DOHH2 (cell line): ENCODE measurements at regions not wholly inside any gene's neighbourhood (a gene's known extent, or its start where the extent isn't known, plus 50 kb on each side); places are given as distances from the start of the nearest gene placed in this dataset.
A peak's percentile ranks its signal among the peaks of the same experiment; 100 is the strongest.

Experiments
- H3F3A ChIP-seq: fragments of 200-600 bp; sonication (generic), shearing (Covaris generic); 2 replicates; pipeline ENCODE4 v1.6.0; 2016; ENCODE audit warnings: antibody characterized with exemption, mild to moderate bottlenecking; ENCODE audit not compliant: control insufficient read depth, insufficient read depth
- H3K27ac ChIP-seq: fragments of 200-600 bp; sonication (generic); 2 replicates; pipeline ENCODE4 v1.5.1; 2014; ENCODE audit warnings: low read depth, mild to moderate bottlenecking, low read length, moderate library complexity
- H3K27me3 ChIP-seq: fragments of 200-600 bp; sonication (generic); 2 replicates; pipeline ENCODE4 v1.6.1; 2014; ENCODE audit warnings: mild to moderate bottlenecking, low read length, mixed read lengths; ENCODE audit not compliant: control insufficient read depth
- H3K36me3 ChIP-seq: fragments of 200-600 bp; sonication (generic); 2 replicates; pipeline ENCODE4 v1.6.1; 2014; ENCODE audit warnings: mild to moderate bottlenecking, low read length, moderate library complexity, mixed read lengths; ENCODE audit not compliant: control insufficient read depth
- H3K4me1 ChIP-seq: fragments of 200-600 bp; sonication (generic); 2 replicates; pipeline ENCODE4 v1.6.1; 2014; ENCODE audit warnings: mild to moderate bottlenecking, low read length, mixed read lengths; ENCODE audit not compliant: control insufficient read depth
- H3K4me2 ChIP-seq: fragments of 200-600 bp; sonication (generic); 2 replicates; pipeline ENCODE4 v1.6.0; 2014; ENCODE audit warnings: mild to moderate bottlenecking, low read length, moderate library complexity
- H3K4me3 ChIP-seq: fragments of 200-600 bp; sonication (generic); 2 replicates; pipeline ENCODE4 v1.5.1; 2014; ENCODE audit warnings: mild to moderate bottlenecking, low read length, mixed read lengths
- H3K79me2 ChIP-seq: fragments of 200-600 bp; sonication (generic); 2 replicates; pipeline ENCODE4 v1.6.1; 2014; ENCODE audit warnings: mild to moderate bottlenecking, low read length, mixed read lengths; ENCODE audit not compliant: control insufficient read depth
- H3K9me2 ChIP-seq: fragments of 200-600 bp; sonication (generic); replicated peaks from 2 replicates; pipeline ENCODE4 v1.6.1; 2014; ENCODE audit warnings: mild to moderate bottlenecking, low read length, mixed read lengths; ENCODE audit not compliant: control insufficient read depth
- H3K9me3 ChIP-seq: fragments of 200-600 bp; sonication (generic); 2 replicates; pipeline ENCODE4 v1.6.1; 2014; ENCODE audit warnings: antibody characterized with exemption, low read length, mixed read lengths; ENCODE audit not compliant: control insufficient read depth, insufficient read depth
- H4K20me1 ChIP-seq: fragments of 200-600 bp; sonication (generic); 2 replicates; pipeline ENCODE4 v1.6.0; 2014; ENCODE audit warnings: low read depth, mild to moderate bottlenecking, antibody characterized with exemption, low read length, moderate library complexity; ENCODE audit not compliant: control insufficient read depth, insufficient read depth
- EZH2phosphoT487 ChIP-seq: fragments of 200-600 bp; sonication (generic); IDR thresholded peaks from 2 replicates; pipeline ENCODE4 v1.6.1; 2017; ENCODE audit warnings: borderline replicate concordance, mild to moderate bottlenecking, antibody characterized with exemption, low read length, moderate library complexity, mixed read lengths
- TF ChIP-seq, protein P1 (sequence below): fragments of 200-600 bp; sonication (generic); IDR thresholded peaks from one replicate; pipeline ENCODE4 v1.5.1; 2014; ENCODE audit warnings: antibody characterized with exemption, mild to moderate bottlenecking, low read depth, low read length; ENCODE audit not compliant: poor library complexity, severe bottlenecking

DNA sequence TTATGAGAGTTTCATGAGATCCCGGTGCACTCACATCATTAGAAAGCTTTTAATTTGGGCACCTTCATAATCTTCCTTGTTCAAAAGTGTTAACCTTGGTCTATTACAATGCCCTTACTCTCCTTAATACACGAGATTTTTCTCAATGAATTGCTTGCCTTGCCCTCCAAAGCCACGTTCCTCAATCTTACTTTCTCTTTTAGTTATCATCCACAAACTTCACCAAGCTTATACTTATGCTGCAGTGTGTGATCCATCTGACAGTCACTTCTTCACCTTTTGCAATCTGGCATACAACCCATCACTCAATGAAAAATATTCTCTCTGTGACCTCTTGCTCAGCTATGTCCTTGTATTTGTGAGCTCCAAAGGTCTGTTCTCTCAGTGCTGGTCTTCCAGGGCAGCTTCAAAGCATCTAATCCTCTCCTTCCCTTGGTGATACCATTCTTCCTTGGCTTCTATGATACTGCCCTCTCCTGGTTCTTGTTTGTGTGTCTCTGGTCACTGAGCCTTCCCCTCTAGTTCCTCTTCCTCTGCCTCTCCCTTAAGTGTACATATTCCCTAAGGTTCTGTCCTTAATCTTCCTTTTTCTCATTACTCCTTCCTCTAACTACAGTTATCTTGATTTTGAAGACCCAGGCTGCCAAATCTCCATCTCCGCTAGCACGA, 202.2 kb upstream of the STARD13 start:
- H3K4me2 ChIP-seq, result no peak overlapping the region
- H3K9me3 ChIP-seq, result no peaks in the 10 kb centered on the region; the same call in 1 of the 2 replicates
- H3K79me2 ChIP-seq, result no peaks in the 10 kb centered on the region
- no peaks in the 10 kb centered on the region for H3K27me3 ChIP-seq
- H3K27ac ChIP-seq, result no peak overlapping the region
- TF ChIP-seq, protein P1, sequence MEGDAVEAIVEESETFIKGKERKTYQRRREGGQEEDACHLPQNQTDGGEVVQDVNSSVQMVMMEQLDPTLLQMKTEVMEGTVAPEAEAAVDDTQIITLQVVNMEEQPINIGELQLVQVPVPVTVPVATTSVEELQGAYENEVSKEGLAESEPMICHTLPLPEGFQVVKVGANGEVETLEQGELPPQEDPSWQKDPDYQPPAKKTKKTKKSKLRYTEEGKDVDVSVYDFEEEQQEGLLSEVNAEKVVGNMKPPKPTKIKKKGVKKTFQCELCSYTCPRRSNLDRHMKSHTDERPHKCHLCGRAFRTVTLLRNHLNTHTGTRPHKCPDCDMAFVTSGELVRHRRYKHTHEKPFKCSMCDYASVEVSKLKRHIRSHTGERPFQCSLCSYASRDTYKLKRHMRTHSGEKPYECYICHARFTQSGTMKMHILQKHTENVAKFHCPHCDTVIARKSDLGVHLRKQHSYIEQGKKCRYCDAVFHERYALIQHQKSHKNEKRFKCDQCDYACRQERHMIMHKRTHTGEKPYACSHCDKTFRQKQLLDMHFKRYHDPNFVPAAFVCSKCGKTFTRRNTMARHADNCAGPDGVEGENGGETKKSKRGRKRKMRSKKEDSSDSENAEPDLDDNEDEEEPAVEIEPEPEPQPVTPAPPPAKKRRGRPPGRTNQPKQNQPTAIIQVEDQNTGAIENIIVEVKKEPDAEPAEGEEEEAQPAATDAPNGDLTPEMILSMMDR, result peak; percentile 25
- no peak for TF ChIP-seq EZH2phosphoT487
- no peak overlapping the region for H3K4me3 ChIP-seq
- H3K36me3 ChIP-seq, result no peaks in the 10 kb centered on the region
- no peaks in the 10 kb centered on the region for H4K20me1 ChIP-seq
- H3F3A ChIP-seq, result no peaks in the 10 kb centered on the region
- H3K4me1 ChIP-seq, result no peaks in the 10 kb centered on the region
- no peaks in the 10 kb centered on the region for H3K9me2 ChIP-seq

DNA sequence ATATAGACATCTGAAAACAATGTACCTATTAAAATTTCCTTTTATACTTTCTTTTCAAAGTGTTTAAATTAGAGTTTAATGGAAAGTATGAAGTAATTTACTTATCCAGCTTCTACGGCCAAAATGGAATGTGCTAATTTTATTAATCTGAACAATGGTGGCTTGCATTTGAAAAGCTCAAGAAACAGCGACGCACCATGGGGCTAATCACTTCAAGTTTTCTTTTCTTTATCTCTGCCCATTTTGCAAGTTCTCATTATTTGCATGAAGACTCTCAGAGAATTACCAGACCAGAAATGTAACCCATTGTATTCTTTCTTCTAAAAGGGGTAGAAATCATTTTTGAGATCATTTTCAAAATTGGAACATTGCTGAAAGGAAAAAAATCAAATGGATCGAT, 204.0 kb upstream of the STARD13 start:
- Histone ChIP-seq H3K36me3 (no peaks in the 10 kb centered on the region), H3K79me2 (no peaks in the 10 kb centered on the region), H3F3A (no peaks in the 10 kb centered on the region), H3K4me3 (no peak overlapping the region), H3K27me3 (no peaks in the 10 kb centered on the region), H3K9me3 (no peaks in the 10 kb centered on the region), H4K20me1 (no peaks in the 10 kb centered on the region), H3K9me2 (no peaks in the 10 kb centered on the region), H3K27ac (no peak overlapping the region), H3K4me1 (peaks cover 1% of the 10 kb centered on the region), H3K4me2 (no peak overlapping the region)
- TF ChIP-seq EZH2phosphoT487, result no peak
- TF ChIP-seq, protein P1, result no peak

DNA sequence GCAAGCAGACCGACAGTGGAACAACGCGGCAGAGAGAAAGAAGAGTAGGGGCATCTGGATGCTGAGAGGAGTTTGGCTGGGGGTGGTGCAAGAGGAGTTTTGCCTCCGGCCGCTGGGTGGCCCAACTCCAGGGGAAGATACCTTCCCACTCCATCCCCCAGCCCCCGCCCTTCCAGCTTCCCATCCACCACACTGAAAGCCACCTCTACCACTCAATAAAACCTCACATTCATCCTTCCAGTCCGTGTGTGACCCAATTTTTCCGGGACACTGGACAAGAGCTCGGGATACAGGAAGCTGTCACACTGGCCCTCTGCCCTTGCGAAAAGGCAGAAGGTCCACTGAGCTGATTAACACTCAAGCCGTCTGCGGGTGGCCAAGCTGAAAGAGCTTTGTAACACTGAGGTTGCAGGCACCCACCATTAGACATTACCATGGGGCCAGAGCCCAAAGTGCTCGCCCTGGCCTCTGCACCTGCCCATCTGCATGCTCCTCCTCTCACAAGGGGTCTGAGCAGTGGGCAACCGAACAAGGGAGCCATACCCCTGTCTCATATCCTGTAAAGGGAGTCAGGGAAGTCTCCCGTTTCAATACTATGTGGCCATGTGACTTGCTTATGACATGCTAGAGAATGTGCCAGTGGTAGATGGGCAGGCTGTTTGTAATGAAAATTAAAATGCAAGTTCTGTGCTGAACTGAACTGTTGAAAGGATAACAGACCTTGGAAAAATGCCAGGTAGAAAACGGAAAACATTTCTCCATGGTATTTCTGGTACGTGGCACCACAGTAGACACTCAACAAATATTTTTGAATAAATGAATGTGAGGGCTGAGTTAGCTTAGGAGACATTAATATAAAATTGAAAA, 205.1 kb upstream of the STARD13 start:
- H3K27me3 ChIP-seq, result no peaks in the 10 kb centered on the region
- H3K4me2 ChIP-seq, result no peak overlapping the region
- no peaks in the 10 kb centered on the region for H3K9me2 ChIP-seq
- H3K27ac ChIP-seq, result no peak overlapping the region
- H3K4me1 ChIP-seq, result peaks cover 7% of the 10 kb centered on the region
- no peaks in the 10 kb centered on the region for H3F3A ChIP-seq
- no peaks in the 10 kb centered on the region for H3K36me3 ChIP-seq
- TF ChIP-seq, protein P1, result no peak
- no peak for TF ChIP-seq EZH2phosphoT487
- H4K20me1 ChIP-seq, result no peaks in the 10 kb centered on the region
- H3K9me3 ChIP-seq, result no peaks in the 10 kb centered on the region
- H3K79me2 ChIP-seq, result no peaks in the 10 kb centered on the region
- no peak overlapping the region for H3K4me3 ChIP-seq
